ENCODE measurements at regions not wholly inside any gene's neighbourhood (a gene's known extent, or its start where the extent isn't known, plus 50 kb on each side); places are given as distances from the start of the nearest gene placed in this dataset.

DNA sequence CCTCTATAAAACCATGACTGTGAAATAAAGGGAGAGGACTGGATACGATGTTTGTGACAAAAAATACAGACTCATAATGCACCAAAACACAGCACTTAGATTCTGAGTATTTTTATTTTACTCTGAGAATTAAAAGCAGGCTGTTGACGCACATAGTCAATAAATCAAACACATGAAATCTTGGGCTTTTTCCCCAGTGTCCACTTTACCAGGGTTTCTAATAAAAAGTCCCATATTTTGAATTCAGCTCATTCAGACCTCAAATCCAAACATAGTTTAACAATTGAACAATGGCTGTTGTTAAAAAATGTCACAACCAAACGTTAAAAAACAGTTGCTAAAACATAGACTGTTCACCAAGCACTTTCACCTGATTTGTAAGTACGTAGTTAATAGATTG, 553.4 kb downstream of the LTN1 start:
- H3K36me3 ChIP-seq (ENCODE audit: control insufficient read depth in 1 of 2, insufficient read depth in 2 of 2, low read length in 2 of 2) = no peaks in the 10 kb centered on the region
- H2AFZ ChIP-seq (ENCODE audit: insufficient read depth, low read length, poor library complexity) = no peak overlapping the region
- H3K9me3 ChIP-seq (ENCODE audit: insufficient read depth, low read depth, low read length) = no peaks in the 10 kb centered on the region
- no peak overlapping the region for H3K27ac ChIP-seq (ENCODE audit: low read depth, low read length)
- no peak overlapping the region for H4K8ac ChIP-seq (ENCODE audit: low read depth, low read length)
- no peak overlapping the region for H3K23ac ChIP-seq (ENCODE audit: low read length)
- H2AK5ac ChIP-seq (ENCODE audit: low read length) = no peak overlapping the region
- no peak overlapping the region for H4K91ac ChIP-seq (ENCODE audit: low read depth, low read length)
- no peaks in the 10 kb centered on the region for H3K4me1 ChIP-seq (ENCODE audit: control insufficient read depth in 1 of 2, insufficient read depth in 2 of 2, low read length in 2 of 2)
- H3K18ac ChIP-seq (ENCODE audit: low read length) = no peak overlapping the region
- no peaks in the 10 kb centered on the region for H3K27me3 ChIP-seq (ENCODE audit: insufficient read depth, low read length)
- H2BK12ac ChIP-seq (ENCODE audit: low read length) = no peak overlapping the region
- H3K14ac ChIP-seq (ENCODE audit: low read length) = no peak overlapping the region
- H3K4ac ChIP-seq (ENCODE audit: low read depth, low read length) = no peak overlapping the region
- no peak overlapping the region for H2BK5ac ChIP-seq (ENCODE audit: low read depth, low read length, poor library complexity)
- no peak for DNase-seq
- WGBS (ENCODE audit: extremely low coverage, insufficient coverage, insufficient read length) = no CpG with 5 or more reads among the region's 4 CpGs
- no peak overlapping the region for H2BK120ac ChIP-seq (ENCODE audit: insufficient read depth, low read length, poor library complexity)
- H3K79me1 ChIP-seq (ENCODE audit: low read length) = no peaks in the 10 kb centered on the region
- no peaks in the 10 kb centered on the region for H3K79me2 ChIP-seq (ENCODE audit: control insufficient read depth, insufficient read depth, low read length, poor library complexity)
- H3K9ac ChIP-seq (ENCODE audit: low read length) = no peak overlapping the region
- H3K4me3 ChIP-seq (ENCODE audit: low read depth, low read length) = no peak overlapping the region
- no peak overlapping the region for H3K4me2 ChIP-seq (ENCODE audit: low read length)
- H4K12ac ChIP-seq (ENCODE audit: low read depth, low read length) = no peak overlapping the region

DNA sequence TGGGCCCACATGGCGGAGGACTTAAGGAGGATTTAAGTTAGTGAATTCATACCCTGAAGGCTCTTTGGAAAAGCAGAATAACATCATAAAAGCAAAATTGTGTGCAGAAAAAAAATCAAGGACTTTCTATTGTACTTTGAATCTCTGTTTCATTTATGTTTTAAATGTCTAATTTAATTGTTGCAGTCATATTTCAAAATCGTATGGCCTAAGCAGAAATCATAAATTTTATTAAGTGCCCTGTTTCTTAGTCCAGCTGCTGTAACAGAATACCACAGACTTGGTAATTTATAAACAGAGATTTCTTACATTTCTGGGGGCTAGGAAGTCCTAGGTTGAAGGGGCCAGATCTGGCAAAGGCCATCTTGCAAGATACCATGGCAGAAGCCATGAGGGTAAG, 555.6 kb downstream of the LTN1 start:
- H3K18ac ChIP-seq (ENCODE audit: low read length) = no peak overlapping the region
- H3K79me1 ChIP-seq (ENCODE audit: low read length) = no peaks in the 10 kb centered on the region
- H3K36me3 ChIP-seq (ENCODE audit: control insufficient read depth in 1 of 2, insufficient read depth in 2 of 2, low read length in 2 of 2) = no peaks in the 10 kb centered on the region
- no peaks in the 10 kb centered on the region for H3K9me3 ChIP-seq (ENCODE audit: insufficient read depth, low read depth, low read length)
- no peaks in the 10 kb centered on the region for H3K4me1 ChIP-seq (ENCODE audit: control insufficient read depth in 1 of 2, insufficient read depth in 2 of 2, low read length in 2 of 2)
- H3K4me2 ChIP-seq (ENCODE audit: low read length) = no peak overlapping the region
- H3K27ac ChIP-seq (ENCODE audit: low read depth, low read length) = no peak overlapping the region
- no peak overlapping the region for H2AK5ac ChIP-seq (ENCODE audit: low read length)
- H3K27me3 ChIP-seq (ENCODE audit: insufficient read depth, low read length) = no peaks in the 10 kb centered on the region
- no peak overlapping the region for H3K4me3 ChIP-seq (ENCODE audit: low read depth, low read length)
- H4K8ac ChIP-seq (ENCODE audit: low read depth, low read length) = no peak overlapping the region
- no peak overlapping the region for H3K9ac ChIP-seq (ENCODE audit: low read length)
- H3K14ac ChIP-seq (ENCODE audit: low read length) = no peak overlapping the region
- H3K79me2 ChIP-seq (ENCODE audit: control insufficient read depth, insufficient read depth, low read length, poor library complexity) = no peaks in the 10 kb centered on the region
- no peak overlapping the region for H2BK120ac ChIP-seq (ENCODE audit: insufficient read depth, low read length, poor library complexity)
- H3K23ac ChIP-seq (ENCODE audit: low read length) = no peak overlapping the region
- H4K91ac ChIP-seq (ENCODE audit: low read depth, low read length) = no peak overlapping the region
- no CpG with 5 or more reads among the region's 2 CpGs for WGBS (ENCODE audit: extremely low coverage, insufficient coverage, insufficient read length)
- H3K4ac ChIP-seq (ENCODE audit: low read depth, low read length) = no peak overlapping the region
- H4K12ac ChIP-seq (ENCODE audit: low read depth, low read length) = no peak overlapping the region
- no peak for DNase-seq
- H2BK5ac ChIP-seq (ENCODE audit: low read depth, low read length, poor library complexity) = no peak overlapping the region
- H2BK12ac ChIP-seq (ENCODE audit: low read length) = no peak overlapping the region
- H2AFZ ChIP-seq (ENCODE audit: insufficient read depth, low read length, poor library complexity) = no peak overlapping the region

- no peaks in the 10 kb centered on the region for H3K36me3 ChIP-seq (ENCODE audit: control insufficient read depth in 1 of 2, insufficient read depth in 2 of 2, low read length in 2 of 2)
- no peak overlapping the region for H4K91ac ChIP-seq (ENCODE audit: low read depth, low read length)
- no peak overlapping the region for H2AK5ac ChIP-seq (ENCODE audit: low read length)
- H3K27me3 ChIP-seq (ENCODE audit: insufficient read depth, low read length) = no peaks in the 10 kb centered on the region
- no peaks in the 10 kb centered on the region for H3K9me3 ChIP-seq (ENCODE audit: insufficient read depth, low read depth, low read length)
- H2BK120ac ChIP-seq (ENCODE audit: insufficient read depth, low read length, poor library complexity) = no peak overlapping the region
- no peak overlapping the region for H3K4me3 ChIP-seq (ENCODE audit: low read depth, low read length)
- no CpG with 5 or more reads among the region's 2 CpGs for WGBS (ENCODE audit: extremely low coverage, insufficient coverage, insufficient read length)
- H4K12ac ChIP-seq (ENCODE audit: low read depth, low read length) = no peak overlapping the region
- H4K8ac ChIP-seq (ENCODE audit: low read depth, low read length) = no peak overlapping the region
- no peak overlapping the region for H2BK5ac ChIP-seq (ENCODE audit: low read depth, low read length, poor library complexity)
- no peak overlapping the region for H3K4me2 ChIP-seq (ENCODE audit: low read length)
- peak; percentile 29 to 60 for DNase-seq
- no peak overlapping the region for H3K27ac ChIP-seq (ENCODE audit: low read depth, low read length)
- H3K14ac ChIP-seq (ENCODE audit: low read length) = no peak overlapping the region
- no peak overlapping the region for H3K23ac ChIP-seq (ENCODE audit: low read length)
- H3K79me1 ChIP-seq (ENCODE audit: low read length) = no peaks in the 10 kb centered on the region
- H2AFZ ChIP-seq (ENCODE audit: insufficient read depth, low read length, poor library complexity) = no peak overlapping the region
- no peaks in the 10 kb centered on the region for H3K4me1 ChIP-seq (ENCODE audit: control insufficient read depth in 1 of 2, insufficient read depth in 2 of 2, low read length in 2 of 2)
- H3K18ac ChIP-seq (ENCODE audit: low read length) = no peak overlapping the region
- H3K9ac ChIP-seq (ENCODE audit: low read length) = no peak overlapping the region
- H3K4ac ChIP-seq (ENCODE audit: low read depth, low read length) = no peak overlapping the region
- H2BK12ac ChIP-seq (ENCODE audit: low read length) = no peak overlapping the region
- H3K79me2 ChIP-seq (ENCODE audit: control insufficient read depth, insufficient read depth, low read length, poor library complexity) = no peaks in the 10 kb centered on the region
Measured at GRCh38 chr21:28436286-28436932, 556.3 kb downstream of the LTN1 start.

- H2BK12ac ChIP-seq (ENCODE audit: low read length) = no peak overlapping the region
Measured at GRCh38 chr21:28431527-28432200, 561.0 kb downstream of the LTN1 start.

More at GRCh38 chr21:28431527-28432200, 561.0 kb downstream of the LTN1 start:
- no peak for DNase-seq
- H3K79me1 ChIP-seq (ENCODE audit: low read length) = no peaks in the 10 kb centered on the region
- no peak overlapping the region for H2BK120ac ChIP-seq (ENCODE audit: insufficient read depth, low read length, poor library complexity)
- no peaks in the 10 kb centered on the region for H3K4me1 ChIP-seq (ENCODE audit: control insufficient read depth in 1 of 2, insufficient read depth in 2 of 2, low read length in 2 of 2)
- no peak overlapping the region for H3K18ac ChIP-seq (ENCODE audit: low read length)
- no peaks in the 10 kb centered on the region for H3K79me2 ChIP-seq (ENCODE audit: control insufficient read depth, insufficient read depth, low read length, poor library complexity)
- no peaks in the 10 kb centered on the region for H3K9me3 ChIP-seq (ENCODE audit: insufficient read depth, low read depth, low read length)
- no peak overlapping the region for H2BK5ac ChIP-seq (ENCODE audit: low read depth, low read length, poor library complexity)
- H2AK5ac ChIP-seq (ENCODE audit: low read length) = no peak overlapping the region
- H3K27me3 ChIP-seq (ENCODE audit: insufficient read depth, low read length) = no peaks in the 10 kb centered on the region
- no peaks in the 10 kb centered on the region for H3K36me3 ChIP-seq (ENCODE audit: control insufficient read depth in 1 of 2, insufficient read depth in 2 of 2, low read length in 2 of 2)
- no peak overlapping the region for H3K9ac ChIP-seq (ENCODE audit: low read length)
- H3K14ac ChIP-seq (ENCODE audit: low read length) = no peak overlapping the region
- no peak overlapping the region for H3K4ac ChIP-seq (ENCODE audit: low read depth, low read length)
- no peak overlapping the region for H4K91ac ChIP-seq (ENCODE audit: low read depth, low read length)
- no peak overlapping the region for H3K23ac ChIP-seq (ENCODE audit: low read length)
- no peak overlapping the region for H2AFZ ChIP-seq (ENCODE audit: insufficient read depth, low read length, poor library complexity)
- H4K8ac ChIP-seq (ENCODE audit: low read depth, low read length) = no peak overlapping the region
- no peak overlapping the region for H3K27ac ChIP-seq (ENCODE audit: low read depth, low read length)
- no peak overlapping the region for H3K4me2 ChIP-seq (ENCODE audit: low read length)
- no peak overlapping the region for H3K4me3 ChIP-seq (ENCODE audit: low read depth, low read length)
- no peak overlapping the region for H4K12ac ChIP-seq (ENCODE audit: low read depth, low read length)
- WGBS (ENCODE audit: extremely low coverage, insufficient coverage, insufficient read length) = no CpG with 5 or more reads among the region's 5 CpGs
